Fibroblast of pulmonary artery (primary cell): ENCODE measurements at regions not wholly inside any gene's neighbourhood (a gene's known extent, or its start where the extent isn't known, plus 50 kb on each side); places are given as distances from the start of the nearest gene placed in this dataset.
"Not testable (repeated sequence)": the region's sequence is repeated elsewhere in the genome, so short reads cannot be mapped to it uniquely, and the experiment has no call there.

Source experiments
- DNase-seq: peaks from one replicate; pipeline ENCODE4 v3.0.0-alpha.2; 2010; ENCODE audit warnings: low read depth
- H3K4me3 ChIP-seq: replicated peaks from 2 replicates; pipeline ENCODE4 v1.5.1; 2011; ENCODE audit warnings: low read depth, mild to moderate bottlenecking, control low read depth, low read length, moderate library complexity
- CTCF ChIP-seq: IDR thresholded peaks from 2 replicates; pipeline ENCODE4 v1.5.1; 2011; ENCODE audit warnings: mild to moderate bottlenecking, control low read depth, low read length, inconsistent platforms; ENCODE audit errors: missing control alignments

- DNase-seq: no peak
- no peak for TF ChIP-seq CTCF
- H3K4me3 ChIP-seq: no peak overlapping the region
Measured at GRCh38 chr1:102110586-102110985, 113.9 kb upstream of the OLFM3 start.

GRCh38 chr1:102109493-102109892, 112.8 kb upstream of the OLFM3 start:
- not testable (repeated sequence) for H3K4me3 ChIP-seq

GRCh38 chr1:102107441-102107840, 110.7 kb upstream of the OLFM3 start:
- DNase-seq: no peak
- no peak for TF ChIP-seq CTCF

More at GRCh38 chr1:102109493-102109892, 112.8 kb upstream of the OLFM3 start:
- DNase-seq: not testable (repeated sequence)

GRCh38 chr1:102105931-102106550, 109.3 kb upstream of the OLFM3 start:
- H3K4me3 ChIP-seq: no peak overlapping the region
- TF ChIP-seq CTCF: no peak
- no peak for DNase-seq

More at GRCh38 chr1:102107441-102107840, 110.7 kb upstream of the OLFM3 start:
- H3K4me3 ChIP-seq: no peak overlapping the region

GRCh38 chr1:102103646-102104045, 106.9 kb upstream of the OLFM3 start:
- DNase-seq: no peak
- no peak for TF ChIP-seq CTCF
- H3K4me3 ChIP-seq: no peak overlapping the region

GRCh38 chr1:102102276-102102780, 105.6 kb upstream of the OLFM3 start:
- H3K4me3 ChIP-seq: no peak overlapping the region
- TF ChIP-seq CTCF: no peak
- DNase-seq: no peak

GRCh38 chr1:102100666-102101065, 103.9 kb upstream of the OLFM3 start:
- no peak for TF ChIP-seq CTCF
- no peak overlapping the region for H3K4me3 ChIP-seq
- DNase-seq: no peak
